H1 (cell line): ENCODE measurements at regions not wholly inside any gene's neighbourhood (a gene's known extent, or its start where the extent isn't known, plus 50 kb on each side); places are given as distances from the start of the nearest gene placed in this dataset.

Experiments used
- CTCF ChIA-PET: fragments of 300-600 bp; sonication (Branson Sonifier 250); formaldehyde crosslinking; loops from one replicate; lab custom pipeline; 2021; ENCODE audit not compliant: partially characterized antibody; lab: Charles Lee
- POLR2A ChIA-PET: fragments of 300-600 bp; sonication (Branson Sonifier 250); formaldehyde crosslinking; loops from one replicate; lab custom pipeline; 2021; ENCODE audit warnings: inconsistent platforms; ENCODE audit not compliant: partially characterized antibody; lab: Charles Lee
- DNase-seq, 2 experiments: peaks; one replicate each; pipeline versions ENCODE4 v3.0.0 to v3.0.0-alpha.2; 2010 to 2022; ENCODE audit warnings: low spot score in 2 of 2, low read depth in 1 of 2, mixed read lengths in 1 of 2
- FAIRE-seq: peaks from 2 replicates; lab custom pipeline; 2011; peaks lifted over from hg19 to GRCh38; lab: Jason Lieb, UNC
- H2AFZ ChIP-seq: 2 replicates; pipeline ENCODE4 v1.8.1; 2012; ENCODE audit warnings: low read length, inconsistent platforms
- H2AK5ac ChIP-seq: 2 replicates; pipeline ENCODE4 v1.6.1; 2013; ENCODE audit warnings: low read depth, low read length
- H2BK120ac ChIP-seq: replicated peaks from 2 replicates; pipeline ENCODE3; 2013; ENCODE audit warnings: low read depth, low read length, inconsistent platforms
- H2BK12ac ChIP-seq: 2 replicates; pipeline ENCODE4 v1.6.1; 2013; ENCODE audit warnings: low read depth, low read length
- H2BK15ac ChIP-seq: 2 replicates; pipeline ENCODE4 v1.6.1; 2013; ENCODE audit warnings: low read length
- H2BK20ac ChIP-seq: 2 replicates; pipeline ENCODE4 v1.6.1; 2013; ENCODE audit warnings: low read length
- H2BK5ac ChIP-seq: 2 replicates; pipeline ENCODE4 v1.6.1; 2013; ENCODE audit warnings: low read depth, low read length
- H3K14ac ChIP-seq: 2 replicates; pipeline ENCODE4 v1.6.1; 2013; ENCODE audit warnings: inconsistent platforms; ENCODE audit not compliant: insufficient read length
- H3K18ac ChIP-seq: 2 replicates; pipeline ENCODE4 v1.6.1; 2013; ENCODE audit warnings: low read length; ENCODE audit errors: extremely low read depth
- H3K23ac ChIP-seq: 2 replicates; pipeline ENCODE4 v1.6.1; 2013; ENCODE audit warnings: inconsistent platforms; ENCODE audit not compliant: insufficient read length
- H3K23me2 ChIP-seq: 2 replicates; pipeline ENCODE4 v1.6.1; 2013; ENCODE audit warnings: low read depth, low read length
- H3K27ac ChIP-seq: 2 replicates; pipeline ENCODE4 v1.6.1; 2011; ENCODE audit warnings: low read depth, low read length, inconsistent platforms
- H3K27me3 ChIP-seq, 4 experiments: replicated peaks in 1 of 4; 1 replicate in 1 of 4; 2 replicates in 3 of 4; pipeline versions ENCODE4 v1.6.1 to v1.8.1; 2011 to 2013; ENCODE audit warnings: low read length in 3 of 4, mild to moderate bottlenecking in 3 of 4, inconsistent platforms in 2 of 4, mixed read lengths in 2 of 4, moderate library complexity in 1 of 4; ENCODE audit not compliant: control insufficient read depth in 3 of 4, insufficient read depth in 3 of 4; ENCODE audit errors: extremely low read depth in 1 of 4
- H3K36me3 ChIP-seq, 4 experiments: 2 replicates each; pipeline versions ENCODE4 v1.6.1 to v1.8.1; 2011 to 2013; ENCODE audit warnings: mild to moderate bottlenecking in 4 of 4, low read length in 3 of 4, moderate library complexity in 2 of 4, control low read depth in 1 of 4, inconsistent platforms in 1 of 4; ENCODE audit not compliant: insufficient read depth in 4 of 4, control insufficient read depth in 2 of 4
- H3K4ac ChIP-seq: replicated peaks from 2 replicates; pipeline ENCODE3; 2013; ENCODE audit warnings: low read length, low read depth, mixed read lengths, inconsistent platforms; ENCODE audit not compliant: insufficient read length
- H3K4me1 ChIP-seq, 4 experiments: replicated peaks in 1 of 4; 1 replicate in 1 of 4; 2 replicates in 3 of 4; pipeline versions ENCODE4 v1.6.1 to v1.8.1; 2011 to 2013; ENCODE audit warnings: low read length in 3 of 4, inconsistent platforms in 2 of 4, mixed read lengths in 1 of 4; ENCODE audit not compliant: insufficient read depth in 4 of 4, control insufficient read depth in 3 of 4
- H3K4me2 ChIP-seq, 2 experiments: 2 replicates each; pipeline versions ENCODE4 v1.6.1 to v1.8.1; 2011 to 2013; ENCODE audit warnings: low read depth in 2 of 2, low read length in 2 of 2, control low read depth in 1 of 2, inconsistent platforms in 1 of 2, mild to moderate bottlenecking in 1 of 2; ENCODE audit not compliant: insufficient read depth in 1 of 2
- H3K4me3 ChIP-seq, 4 experiments: fragments of 200-600, 300-600 bp in 1 of 4; sonication (generic), shearing (Covaris generic), sonication (Bioruptor Twin) in 1 of 4; 2 replicates each; pipeline versions ENCODE4 v1.5.1 to v1.8.1; 2011 to 2016; ENCODE audit warnings: low read length in 4 of 4, low read depth in 3 of 4, control low read depth in 2 of 4, inconsistent platforms in 2 of 4, mild to moderate bottlenecking in 2 of 4, mixed read lengths in 1 of 4, moderate library complexity in 1 of 4; ENCODE audit not compliant: insufficient read depth in 2 of 4; ENCODE audit errors: extremely low read depth in 1 of 4
- H3K56ac ChIP-seq: replicated peaks from 2 replicates; pipeline ENCODE3; 2013; ENCODE audit warnings: low read depth, mild to moderate bottlenecking, mixed read lengths, low read length, inconsistent platforms; ENCODE audit not compliant: insufficient read length
- H3K79me1 ChIP-seq: 2 replicates; pipeline ENCODE4 v1.6.1; 2013; ENCODE audit warnings: low read depth, low read length, control low read depth
- H3K79me2 ChIP-seq, 2 experiments: 2 replicates each; pipeline versions ENCODE4 v1.6.1 to v1.8.1; 2012 to 2013; ENCODE audit warnings: low read length in 2 of 2, mild to moderate bottlenecking in 2 of 2, inconsistent platforms in 1 of 2; ENCODE audit not compliant: insufficient read depth in 2 of 2, control insufficient read depth in 1 of 2
- H3K9ac ChIP-seq, 4 experiments: replicated peaks in 1 of 4; 1 replicate in 1 of 4; 2 replicates in 3 of 4; pipeline versions ENCODE4 v1.6.1 to v1.8.1; 2011 to 2013; ENCODE audit warnings: low read depth in 3 of 4, low read length in 3 of 4, control low read depth in 2 of 4, mild to moderate bottlenecking in 2 of 4, moderate library complexity in 2 of 4, inconsistent platforms in 1 of 4; ENCODE audit errors: extremely low read depth in 1 of 4
- H3K9me3 ChIP-seq, 2 experiments: 2 replicates each; pipeline versions ENCODE4 v1.6.1 to v1.8.1; 2012 to 2013; ENCODE audit warnings: mild to moderate bottlenecking in 2 of 2, moderate library complexity in 2 of 2, control low read depth in 1 of 2, inconsistent platforms in 1 of 2, low read depth in 1 of 2, low read length in 1 of 2, mixed read lengths in 1 of 2; ENCODE audit not compliant: insufficient read depth in 2 of 2
- H4K20me1 ChIP-seq, 2 experiments: replicated peaks in 1 of 2; 2 replicates each; pipeline versions ENCODE3 to v1.8.1; 2011 to 2013; ENCODE audit warnings: inconsistent platforms in 2 of 2, low read length in 2 of 2, mild to moderate bottlenecking in 1 of 2; ENCODE audit not compliant: insufficient read depth in 2 of 2, control insufficient read depth in 1 of 2
- H4K5ac ChIP-seq: 2 replicates; pipeline ENCODE4 v1.6.1; 2013; ENCODE audit warnings: low read length, low read depth, mixed read lengths, inconsistent platforms; ENCODE audit not compliant: insufficient read length
- H4K8ac ChIP-seq: 2 replicates; pipeline ENCODE4 v1.8.0; 2013; ENCODE audit warnings: mild to moderate bottlenecking, moderate library complexity, low read length, inconsistent platforms; ENCODE audit not compliant: insufficient read depth; ENCODE audit errors: extremely low read depth
- H4K91ac ChIP-seq: replicated peaks from 2 replicates; pipeline ENCODE3; 2013; ENCODE audit warnings: low read length, mixed read lengths, inconsistent platforms; ENCODE audit not compliant: insufficient read length
- ATF3 ChIP-seq: IDR thresholded peaks from 2 replicates; pipeline ENCODE4 v1.6.1; 2011; ENCODE audit warnings: low read depth, mild to moderate bottlenecking, low read length; ENCODE audit not compliant: insufficient read depth
- BCL11A ChIP-seq, 2 experiments: IDR thresholded peaks; one replicate each; pipeline ENCODE4 v1.6.1; 2011; ENCODE audit warnings: low read depth in 2 of 2, low read length in 2 of 2, mild to moderate bottlenecking in 2 of 2
- CEBPB ChIP-seq: IDR thresholded peaks from 2 replicates; pipeline ENCODE4 v1.6.1; 2012; ENCODE audit warnings: low read depth, low read length
- POLR2A ChIP-seq, 2 experiments: IDR thresholded peaks; 1 replicate in 1 of 2; 2 replicates in 1 of 2; pipeline ENCODE4 v1.6.1; 2011; ENCODE audit warnings: low read depth in 2 of 2, low read length in 2 of 2, mild to moderate bottlenecking in 2 of 2; ENCODE audit errors: control extremely low read depth in 1 of 2
- POLR2AphosphoS5 ChIP-seq: IDR thresholded peaks from 2 replicates; pipeline ENCODE4 v1.6.1; 2011; ENCODE audit warnings: low read depth, low read length
- RXRA ChIP-seq: IDR thresholded peaks from 2 replicates; pipeline ENCODE4 v1.6.1; 2011; ENCODE audit warnings: low read depth, mild to moderate bottlenecking, low read length, moderate library complexity; ENCODE audit not compliant: insufficient read depth
- SAP30 ChIP-seq: fragments of 300-600 bp; sonication (generic); IDR thresholded peaks from 2 replicates; pipeline ENCODE4 v1.7.1; 2012; ENCODE audit warnings: low read length, moderate library complexity, mild to moderate bottlenecking, inconsistent platforms; ENCODE audit not compliant: insufficient read depth, insufficient replicate concordance
- SP2 ChIP-seq: IDR thresholded peaks from 2 replicates; pipeline ENCODE4 v1.6.1; 2012; ENCODE audit warnings: mild to moderate bottlenecking, low read length, inconsistent platforms
- ZNF274 ChIP-seq: IDR thresholded peaks from 2 replicates; pipeline ENCODE4 v1.7.0; 2012; ENCODE audit warnings: low read length, borderline replicate concordance; ENCODE audit errors: extremely low read depth
- WGBS, 2 experiments: shearing (Covaris generic) in 1 of 2; methylation state at CpG; one replicate each; pipeline versions ENCODE4 v1.1.6 to v1.1.7; 2013 to 2015; ENCODE audit warnings: low lambda C conversion rate in 2 of 2, mixed read lengths in 2 of 2, inconsistent platforms in 1 of 2, low coverage in 1 of 2, missing lambda C conversion rate in 1 of 2; ENCODE audit not compliant: insufficient replicate concordance in 2 of 2, insufficient coverage in 1 of 2, insufficient read length in 1 of 2; ENCODE audit errors: extremely low coverage in 1 of 2, missing lambda C conversion rate in 1 of 2; 5-methylcytosine and 5-hydroxymethylcytosine counted together

- Histone ChIP-seq H3K18ac (no peak overlapping the region), H4K91ac (no peak overlapping the region), H2AFZ (no peak overlapping the region), H3K4me1 (no peaks in the 10 kb centered on the region), H3K23me2 (no peaks in the 10 kb centered on the region), H4K20me1 (no peaks in the 10 kb centered on the region), H3K27me3 (no peaks in the 10 kb centered on the region), H2AK5ac (no peak overlapping the region), H3K4me2 (no peak overlapping the region), H3K9me3 (no peaks in the 10 kb centered on the region), H3K79me2 (no peaks in the 10 kb centered on the region), H3K4me3 (no peak overlapping the region), H2BK20ac (no peak overlapping the region), H3K27ac (no peak overlapping the region), H3K4ac (no peak overlapping the region), H2BK12ac (no peak overlapping the region), H2BK120ac (no peak overlapping the region), H3K23ac (no peak overlapping the region), H3K14ac (no peak overlapping the region), H3K79me1 (no peaks in the 10 kb centered on the region), H3K56ac (no peak overlapping the region), H4K5ac (no peak overlapping the region), H3K9ac (no peak overlapping the region), H2BK15ac (no peak overlapping the region), H4K8ac (peak overlapping the region; percentile 57; the same call in 1 of the 2 replicates), H2BK5ac (no peak overlapping the region), H3K36me3 (no peaks in the 10 kb centered on the region)
- ChIA-PET POLR2A (no interaction called here), CTCF (no interaction called here)
- no peak for DNase-seq
- no peak for FAIRE-seq
- TF ChIP-seq ZNF274 (no peak), SP2 (no peak), SAP30 (no peak), RXRA (no peak), BCL11A (IDR thresholded peaks at IDR 0.05; ENCODE audit: low read depth in 2 of 2, low read length in 2 of 2) (no peak), POLR2AphosphoS5 (no peak), ATF3 (no peak), POLR2A (IDR thresholded peaks at IDR 0.05; ENCODE audit: control extremely low read depth in 1 of 2, low read depth in 2 of 2, low read length in 2 of 2) (no peak), CEBPB (no peak)
- WGBS, 2 experiments, result 92% methylated on average over 5 of the region's 5 CpGs; no CpG with 5 or more reads in 1 of the 2 experiments
Measured at GRCh38 chr14:27181333-27181732, 583.5 kb upstream of the NOVA1 start.
